ENCODE measurements at regions not wholly inside any gene's neighbourhood (a gene's known extent, or its start where the extent isn't known, plus 50 kb on each side); places are given as distances from the start of the nearest gene placed in this dataset.
"Not testable (repeated sequence)": the region's sequence is repeated elsewhere in the genome, so short reads cannot be mapped to it uniquely, and the experiment has no call there.

GRCh38 chr1:34367954-34368353 is 191.2 kb downstream of the C1orf94 start:
- no peak for DNase-seq (ENCODE audit: low spot score in 2 of 2)
- peaks cover 10% of the 10 kb centered on the region for H3K27me3 Mint-ChIP-seq
- no peaks in the 10 kb centered on the region for H3K36me3 Mint-ChIP-seq
- ATAC-seq (ENCODE audit: low read depth) = no peak
- no peaks in the 10 kb centered on the region for H3K4me1 Mint-ChIP-seq
- H3K9me3 Mint-ChIP-seq = no peaks in the 10 kb centered on the region
- H3K4me3 Mint-ChIP-seq = no peak overlapping the region
- no peak overlapping the region for H3K27ac Mint-ChIP-seq

- DNase-seq (ENCODE audit: low spot score in 2 of 2) (no peak), ATAC-seq (ENCODE audit: low read depth) (no peak)
- H3K4me3 Mint-ChIP-seq = no peak overlapping the region
- no peaks in the 10 kb centered on the region for H3K4me1 Mint-ChIP-seq
- peaks cover 4% of the 10 kb centered on the region for H3K27me3 Mint-ChIP-seq
- H3K9me3 Mint-ChIP-seq = no peaks in the 10 kb centered on the region
- H3K36me3 Mint-ChIP-seq = no peaks in the 10 kb centered on the region
- H3K27ac Mint-ChIP-seq = no peak overlapping the region
These were observed 193.2 kb downstream of the C1orf94 start for GRCh38 chr1:34369701-34370455.

- ATAC-seq (ENCODE audit: low read depth) = no peak
- Mint-ChIP-seq H3K36me3 (no peaks in the 10 kb centered on the region), H3K4me3 (no peak overlapping the region), H3K27me3 (peaks cover 4% of the 10 kb centered on the region), H3K4me1 (no peaks in the 10 kb centered on the region), H3K9me3 (no peaks in the 10 kb centered on the region), H3K27ac (no peak overlapping the region)
- no peak for DNase-seq (ENCODE audit: low spot score in 2 of 2)
These were observed 194.0 kb downstream of the C1orf94 start for GRCh38 chr1:34370748-34371147.

GRCh38 chr1:34371179-34371578 is 194.5 kb downstream of the C1orf94 start:
- not testable (repeated sequence) for H3K36me3 Mint-ChIP-seq; H3K27me3 Mint-ChIP-seq; H3K4me1 Mint-ChIP-seq; ATAC-seq (ENCODE audit: low read depth); DNase-seq (ENCODE audit: low spot score in 2 of 2); H3K4me3 Mint-ChIP-seq; H3K9me3 Mint-ChIP-seq; H3K27ac Mint-ChIP-seq

- no peaks in the 10 kb centered on the region for H3K4me1 Mint-ChIP-seq
- no peaks in the 10 kb centered on the region for H3K36me3 Mint-ChIP-seq
- H3K27me3 Mint-ChIP-seq = peaks cover 6% of the 10 kb centered on the region
- DNase-seq (ENCODE audit: low spot score in 2 of 2) (no peak), ATAC-seq (ENCODE audit: low read depth) (no peak)
- no peak overlapping the region for H3K27ac Mint-ChIP-seq
- no peaks in the 10 kb centered on the region for H3K9me3 Mint-ChIP-seq
- no peak overlapping the region for H3K4me3 Mint-ChIP-seq
These were observed 195.3 kb downstream of the C1orf94 start for GRCh38 chr1:34371829-34372532.

- Mint-ChIP-seq H3K4me1 (no peaks in the 10 kb centered on the region), H3K27ac (no peak overlapping the region), H3K36me3 (peaks cover 1% of the 10 kb centered on the region), H3K27me3 (peaks cover 8% of the 10 kb centered on the region), H3K9me3 (no peaks in the 10 kb centered on the region), H3K4me3 (no peak overlapping the region)
- ATAC-seq (ENCODE audit: low read depth) (no peak), DNase-seq (ENCODE audit: low spot score in 2 of 2) (no peak)
These were observed 196.2 kb downstream of the C1orf94 start for GRCh38 chr1:34372891-34373290.

GRCh38 chr1:34373912-34374311 is 197.2 kb downstream of the C1orf94 start:
- H3K4me3 Mint-ChIP-seq = no peak overlapping the region
- peaks cover 10% of the 10 kb centered on the region for H3K27me3 Mint-ChIP-seq
- H3K36me3 Mint-ChIP-seq = peaks cover 2% of the 10 kb centered on the region
- H3K4me1 Mint-ChIP-seq = no peaks in the 10 kb centered on the region
- H3K27ac Mint-ChIP-seq = no peak overlapping the region
- ATAC-seq (ENCODE audit: low read depth) (no peak), DNase-seq (ENCODE audit: low spot score in 2 of 2) (no peak)
- H3K9me3 Mint-ChIP-seq = no peaks in the 10 kb centered on the region

- Mint-ChIP-seq H3K9me3 (no peaks in the 10 kb centered on the region), H3K27me3 (peaks cover 19% of the 10 kb centered on the region), H3K4me3 (no peak overlapping the region), H3K4me1 (no peaks in the 10 kb centered on the region), H3K36me3 (peaks cover 2% of the 10 kb centered on the region), H3K27ac (no peak overlapping the region)
- ATAC-seq (ENCODE audit: low read depth) = no peak
- no peak for DNase-seq (ENCODE audit: low spot score in 2 of 2)
These were observed 199.8 kb downstream of the C1orf94 start for GRCh38 chr1:34376531-34376930.

- Mint-ChIP-seq H3K9me3 (no peaks in the 10 kb centered on the region), H3K4me1 (no peaks in the 10 kb centered on the region), H3K4me3 (no peak overlapping the region), H3K27me3 (peaks cover 15% of the 10 kb centered on the region), H3K27ac (no peak overlapping the region), H3K36me3 (peaks cover 2% of the 10 kb centered on the region)
- DNase-seq (ENCODE audit: low spot score in 2 of 2) (no peak), ATAC-seq (ENCODE audit: low read depth) (no peak)
These were observed 202.5 kb downstream of the C1orf94 start for GRCh38 chr1:34378968-34379856.

- no peaks in the 10 kb centered on the region for H3K4me1 Mint-ChIP-seq
- ATAC-seq (ENCODE audit: low read depth) (no peak), DNase-seq (ENCODE audit: low spot score in 2 of 2) (no peak)
- no peaks in the 10 kb centered on the region for H3K9me3 Mint-ChIP-seq
- H3K27ac Mint-ChIP-seq = no peak overlapping the region
- peaks cover 2% of the 10 kb centered on the region for H3K36me3 Mint-ChIP-seq
- H3K4me3 Mint-ChIP-seq = no peak overlapping the region
- peaks cover 15% of the 10 kb centered on the region for H3K27me3 Mint-ChIP-seq
These were observed 203.2 kb downstream of the C1orf94 start for GRCh38 chr1:34379911-34380310.

- Mint-ChIP-seq H3K9me3 (no peaks in the 10 kb centered on the region), H3K27ac (no peak overlapping the region), H3K36me3 (peaks cover 2% of the 10 kb centered on the region), H3K4me1 (no peaks in the 10 kb centered on the region), H3K4me3 (no peak overlapping the region), H3K27me3 (peaks cover 15% of the 10 kb centered on the region)
- ATAC-seq (ENCODE audit: low read depth) (no peak), DNase-seq (ENCODE audit: low spot score in 2 of 2) (no peak)
These were observed 203.9 kb downstream of the C1orf94 start for GRCh38 chr1:34380526-34381124.

- no peak for DNase-seq (ENCODE audit: low spot score in 2 of 2)
- no peaks in the 10 kb centered on the region for H3K36me3 Mint-ChIP-seq
- H3K4me1 Mint-ChIP-seq = no peaks in the 10 kb centered on the region
These were observed 213.3 kb downstream of the C1orf94 start for GRCh38 chr1:34389974-34390373.

GRCh38 chr1:34396042-34396441 is 219.3 kb downstream of the C1orf94 start:
- no peak for ATAC-seq (ENCODE audit: low read depth)

More at GRCh38 chr1:34389974-34390373, 213.3 kb downstream of the C1orf94 start:
- no peak overlapping the region for H3K4me3 Mint-ChIP-seq
- no peak overlapping the region for H3K27ac Mint-ChIP-seq
- peaks cover 3% of the 10 kb centered on the region for H3K27me3 Mint-ChIP-seq
- no peak for ATAC-seq (ENCODE audit: low read depth)
- H3K9me3 Mint-ChIP-seq = peaks cover 12% of the 10 kb centered on the region

More at GRCh38 chr1:34396042-34396441, 219.3 kb downstream of the C1orf94 start:
- Mint-ChIP-seq H3K36me3 (no peaks in the 10 kb centered on the region), H3K4me3 (no peak overlapping the region), H3K9me3 (peaks cover 2% of the 10 kb centered on the region), H3K4me1 (no peaks in the 10 kb centered on the region), H3K27me3 (peaks cover 9% of the 10 kb centered on the region), H3K27ac (no peak overlapping the region)
- DNase-seq (ENCODE audit: low spot score in 2 of 2) = no peak
